ENCODE measurements at regions not wholly inside any gene's neighbourhood (a gene's known extent, or its start where the extent isn't known, plus 50 kb on each side); places are given as distances from the start of the nearest gene placed in this dataset.
"Not testable (repeated sequence)": the region's sequence is repeated elsewhere in the genome, so short reads cannot be mapped to it uniquely, and the experiment has no call there.

- no peak for ATAC-seq
These were observed 99.8 kb downstream of the CDC42EP3 start for GRCh38 chr2:37571587-37572136.

GRCh38 chr2:37573451-37574388, 97.7 kb downstream of the CDC42EP3 start:
- ATAC-seq: no peak

DNA sequence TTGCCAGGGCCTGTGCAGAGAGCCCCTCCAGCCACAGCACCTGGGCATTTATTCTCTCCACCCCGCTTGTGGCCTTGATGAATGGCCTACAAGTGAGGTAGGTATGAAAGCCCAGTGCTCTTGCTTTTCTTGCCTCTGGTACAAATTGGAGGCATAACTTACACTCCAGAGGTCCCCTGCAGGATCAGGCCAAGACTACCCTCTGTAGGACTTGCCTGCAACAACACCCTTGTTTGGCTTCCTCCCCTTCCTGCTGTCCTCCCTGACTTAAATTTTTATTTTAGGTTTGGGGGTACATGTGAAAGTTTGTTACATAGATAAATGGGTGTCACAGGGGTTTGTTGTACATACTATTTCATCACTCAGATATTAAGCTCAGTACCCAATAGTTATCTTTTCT, 95.7 kb downstream of the CDC42EP3 start:
- ATAC-seq: no peak

DNA sequence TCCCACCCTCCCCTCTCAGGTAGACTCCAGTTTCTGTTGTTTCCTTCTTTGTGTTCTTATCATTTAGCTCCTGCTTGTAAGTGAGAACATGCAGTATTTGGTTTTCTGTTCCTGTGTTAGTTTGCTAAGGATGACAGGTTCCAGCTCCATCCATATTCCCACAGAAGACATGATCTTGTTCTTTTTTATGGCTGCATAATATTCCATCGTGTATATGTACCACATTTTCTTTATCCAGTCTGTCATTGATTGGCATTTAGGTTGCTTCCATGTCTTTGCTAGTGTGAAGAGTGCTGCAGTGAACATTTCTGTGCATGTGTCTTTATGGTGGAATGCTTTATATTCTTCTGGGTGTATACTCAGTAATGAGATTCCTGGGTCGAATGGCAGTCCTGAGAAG, 95.2 kb downstream of the CDC42EP3 start:
- not testable (repeated sequence) for ATAC-seq

GRCh38 chr2:37576831-37577230, 94.6 kb downstream of the CDC42EP3 start:
- ATAC-seq: no peak

GRCh38 chr2:37579192-37579713, 92.2 kb downstream of the CDC42EP3 start:
- ATAC-seq: no peak

- ATAC-seq: not testable (repeated sequence)
These were observed 91.5 kb downstream of the CDC42EP3 start for GRCh38 chr2:37579949-37580348.

DNA sequence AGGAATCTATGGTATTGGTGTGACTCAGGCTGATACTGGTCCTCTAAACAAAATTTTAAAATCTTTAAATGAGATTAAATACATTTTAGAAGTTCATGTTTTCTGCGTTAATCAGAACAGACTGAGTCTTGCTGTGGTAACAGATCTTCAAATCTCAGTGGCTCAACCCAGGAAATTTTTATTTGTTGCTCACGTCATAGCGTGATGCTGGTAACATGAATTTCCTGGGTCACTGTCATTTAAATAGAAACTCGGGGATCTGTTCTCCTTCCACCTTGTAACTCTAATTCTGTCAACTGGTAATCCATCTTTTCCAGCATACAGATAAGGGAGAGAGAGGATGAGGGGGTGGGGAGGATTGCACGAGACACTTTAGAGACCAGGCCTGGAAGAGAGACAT, 90.0 kb downstream of the CDC42EP3 start:
- ATAC-seq: no peak

DNA sequence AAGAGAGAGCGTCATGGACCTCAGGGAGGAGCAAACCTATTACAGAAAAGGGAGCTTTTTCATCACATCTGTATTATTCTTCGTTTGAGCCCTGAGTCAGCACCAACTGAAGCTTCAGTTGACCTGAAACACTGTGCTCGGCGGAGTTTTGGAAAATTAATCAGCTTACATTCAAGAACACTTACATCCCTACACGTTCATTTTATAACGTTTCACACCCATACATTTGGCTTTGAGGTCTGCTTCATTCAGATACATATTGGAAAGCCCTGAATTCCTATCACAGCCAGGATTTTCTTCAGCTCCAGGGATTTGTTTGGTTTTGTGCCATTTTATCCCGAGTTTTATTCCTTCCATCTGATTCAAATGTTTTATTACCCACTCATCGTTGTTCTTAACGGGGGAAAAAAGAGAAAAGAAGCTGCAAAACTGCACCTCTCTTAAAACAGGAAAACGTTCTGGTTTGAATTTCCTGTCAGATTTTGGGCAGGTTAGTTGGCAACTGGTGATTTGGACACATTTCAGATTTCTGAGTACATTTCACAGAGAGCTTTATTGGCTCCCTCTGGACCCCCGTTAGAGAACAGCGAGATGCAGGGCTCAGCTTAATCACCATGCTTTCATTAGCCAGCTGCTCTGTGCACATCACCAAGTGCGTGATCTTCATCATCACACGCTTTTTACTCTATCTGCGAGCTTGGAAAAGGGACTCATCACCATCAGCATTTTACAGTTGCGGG, 88.8 kb downstream of the CDC42EP3 start:
- ATAC-seq: no peak

- no peak for ATAC-seq
These were observed 88.0 kb downstream of the CDC42EP3 start for GRCh38 chr2:37583402-37583801.

GRCh38 chr2:37583867-37584266, 87.6 kb downstream of the CDC42EP3 start:
- no peak for ATAC-seq

GRCh38 chr2:37585295-37585908, 86.0 kb downstream of the CDC42EP3 start:
- no peak for ATAC-seq

DNA sequence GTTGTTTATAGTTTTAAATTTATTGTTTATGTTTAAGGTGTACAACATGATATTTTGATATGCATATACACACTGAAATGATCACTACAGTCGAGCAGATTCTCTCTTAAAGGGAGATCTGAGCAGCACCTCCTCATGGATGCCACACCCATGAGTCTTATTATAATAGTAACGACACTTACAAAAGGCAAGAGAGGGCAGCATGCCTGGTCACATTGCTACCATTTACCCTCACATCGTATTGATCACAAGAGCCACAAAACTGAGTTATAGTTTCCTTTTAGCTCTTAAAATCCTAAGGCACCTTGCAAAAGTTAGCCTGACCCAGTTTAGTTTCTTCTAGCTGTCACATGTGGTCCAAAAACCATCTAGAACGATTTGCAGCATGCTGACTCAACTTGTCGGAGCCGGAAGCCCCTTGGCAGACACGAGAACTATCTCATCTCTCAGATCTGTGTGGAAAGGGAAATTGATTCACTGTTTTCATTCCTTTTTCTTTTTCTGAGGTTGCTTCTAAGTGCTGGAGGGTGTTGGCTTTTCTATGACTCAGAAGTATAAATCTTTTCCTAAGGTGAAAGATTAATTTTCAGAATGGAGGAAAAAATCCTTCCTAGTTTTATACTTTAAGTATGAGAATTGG, 85.3 kb downstream of the CDC42EP3 start:
- ATAC-seq: peak; percentile 77 to 80

DNA sequence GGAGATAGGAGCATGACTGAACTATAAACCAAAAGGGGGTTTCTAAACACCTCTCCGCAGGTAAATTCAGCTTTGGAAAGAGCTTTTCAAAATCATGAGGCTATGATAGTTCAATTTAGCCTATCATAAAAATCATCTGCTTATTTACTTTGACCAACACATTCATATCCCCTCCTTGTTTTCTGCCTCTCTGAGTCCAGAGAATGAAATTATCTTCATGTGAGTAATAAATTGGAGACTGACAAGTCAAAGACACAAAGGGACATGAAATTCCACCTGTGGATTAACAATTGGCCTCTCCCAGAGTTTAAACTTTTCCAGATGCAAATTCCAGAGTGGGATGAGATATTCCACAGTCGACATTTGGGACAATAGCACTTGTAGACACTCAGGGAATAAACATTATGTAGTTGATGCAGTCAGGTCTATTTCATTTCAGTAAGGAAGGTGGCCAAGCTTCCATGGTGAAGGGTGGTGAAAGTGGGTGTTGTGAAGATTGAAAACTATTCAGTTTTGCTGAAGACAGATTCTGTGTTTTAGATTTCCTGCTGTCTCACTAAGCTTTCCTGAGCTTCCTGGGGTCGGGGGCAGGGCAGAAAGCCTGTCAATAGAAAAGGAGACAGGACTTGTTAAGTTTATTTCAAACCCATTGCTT, 84.7 kb downstream of the CDC42EP3 start:
- no peak for ATAC-seq

- ATAC-seq: peak in 1 of 2 donors; percentile 1
These were observed 83.6 kb downstream of the CDC42EP3 start for GRCh38 chr2:37587817-37588216.

GRCh38 chr2:37588316-37588777, 83.1 kb downstream of the CDC42EP3 start:
- ATAC-seq: peak; percentile 62 to 65

DNA sequence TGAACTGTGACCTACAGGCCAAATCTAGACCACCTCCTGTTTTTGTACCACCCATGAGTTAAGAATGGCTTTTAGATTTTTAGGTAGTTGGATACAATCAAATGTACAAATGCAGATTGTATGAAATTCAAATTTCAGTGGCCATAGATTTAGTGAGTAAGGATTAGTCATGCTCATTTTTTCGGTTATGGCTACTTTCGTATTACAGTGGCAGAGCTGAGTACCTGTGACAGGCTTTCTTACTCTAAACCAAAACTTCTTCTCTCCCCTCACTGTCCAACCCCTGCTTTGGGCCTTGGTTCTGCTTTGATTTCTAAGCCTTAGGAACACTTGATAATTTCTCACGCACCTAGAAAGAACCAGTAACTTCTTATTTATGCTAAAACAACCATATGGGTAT, 82.1 kb downstream of the CDC42EP3 start:
- ATAC-seq: peak; percentile 50 to 58

DNA sequence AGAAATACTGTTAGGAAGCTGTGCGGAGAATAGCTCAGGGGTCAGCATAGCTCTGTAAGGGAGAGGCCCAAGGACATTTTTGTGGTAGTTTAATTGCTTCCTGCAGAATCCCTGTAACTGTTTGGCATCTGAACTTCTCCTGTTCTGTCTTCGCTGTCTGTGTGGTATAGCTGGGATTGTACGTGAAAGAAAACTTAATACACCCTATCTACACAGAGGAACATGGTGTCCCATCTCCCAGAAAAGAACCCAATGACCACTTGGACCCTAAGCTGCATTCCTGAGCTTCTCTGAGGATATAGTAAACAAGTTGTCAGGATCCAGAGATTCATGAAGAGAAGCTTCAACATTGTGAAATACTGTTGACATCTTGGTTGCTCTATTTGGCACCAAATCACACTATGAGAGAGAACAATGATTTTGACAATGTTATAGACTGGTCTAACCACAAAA, 81.3 kb downstream of the CDC42EP3 start:
- ATAC-seq: no peak
